H9 (cell line): ENCODE measurements at regions not wholly inside any gene's neighbourhood (a gene's known extent, or its start where the extent isn't known, plus 50 kb on each side); places are given as distances from the start of the nearest gene placed in this dataset.

Experiments used
- DNase-seq: peaks from one replicate; pipeline ENCODE4 v3.0.0-alpha.2; 2017
- H2AFZ ChIP-seq: one replicate; pipeline ENCODE4 v1.6.1; 2013; ENCODE audit warnings: mild to moderate bottlenecking, low read length, control low read depth, moderate library complexity
- H2AK5ac ChIP-seq: 2 replicates; pipeline ENCODE4 v1.6.1; 2013; ENCODE audit warnings: low read length, control low read depth, mixed read lengths; ENCODE audit not compliant: insufficient read length
- H2BK120ac ChIP-seq: one replicate; pipeline ENCODE4 v1.6.1; 2013; ENCODE audit warnings: low read depth, mild to moderate bottlenecking, low read length, control low read depth, inconsistent platforms; ENCODE audit not compliant: poor library complexity, severe bottlenecking
- H2BK12ac ChIP-seq: 2 replicates; pipeline ENCODE4 v1.6.1; 2013; ENCODE audit warnings: low read length, control low read depth, mixed read lengths, low read depth; ENCODE audit not compliant: insufficient read length
- H2BK15ac ChIP-seq: 2 replicates; pipeline ENCODE4 v1.6.1; 2013; ENCODE audit warnings: low read depth, low read length, control low read depth
- H2BK20ac ChIP-seq: one replicate; pipeline ENCODE4 v1.6.1; 2013; ENCODE audit warnings: low read depth, mild to moderate bottlenecking, low read length, control low read depth, inconsistent platforms; ENCODE audit not compliant: poor library complexity, severe bottlenecking
- H2BK5ac ChIP-seq: 2 replicates; pipeline ENCODE4 v1.6.1; 2013; ENCODE audit warnings: low read length, control low read depth, mixed read lengths; ENCODE audit not compliant: insufficient read length
- H3K14ac ChIP-seq: 2 replicates; pipeline ENCODE4 v1.6.1; 2013; ENCODE audit warnings: low read length, control low read depth; ENCODE audit not compliant: insufficient read depth
- H3K18ac ChIP-seq: 2 replicates; pipeline ENCODE4 v1.6.1; 2013; ENCODE audit warnings: low read depth, mild to moderate bottlenecking, mixed read lengths, low read length, control low read depth; ENCODE audit not compliant: insufficient read length
- H3K23ac ChIP-seq: 2 replicates; pipeline ENCODE4 v1.6.1; 2013; ENCODE audit warnings: low read length, control low read depth, mixed read lengths, low read depth; ENCODE audit not compliant: insufficient read length
- H3K23me2 ChIP-seq: 2 replicates; pipeline ENCODE4 v1.6.1; 2013; ENCODE audit warnings: low read depth, mild to moderate bottlenecking, mixed read lengths, low read length, control low read depth; ENCODE audit not compliant: insufficient read length, poor library complexity, severe bottlenecking
- H3K27ac ChIP-seq: 2 replicates; pipeline ENCODE4 v1.5.1; 2013; ENCODE audit warnings: low read length, control low read depth, mixed read lengths, low read depth; ENCODE audit not compliant: insufficient read length
- H3K27me3 ChIP-seq: 2 replicates; pipeline ENCODE4 v1.6.1; 2013; ENCODE audit warnings: low read length, control low read depth, inconsistent platforms; ENCODE audit not compliant: insufficient read depth
- H3K4ac ChIP-seq: 2 replicates; pipeline ENCODE4 v1.6.1; 2013; ENCODE audit warnings: low read depth, mild to moderate bottlenecking, control low read depth, inconsistent platforms, low read length, moderate library complexity
- H3K4me1 ChIP-seq: 2 replicates; pipeline ENCODE4 v1.6.1; 2013; ENCODE audit warnings: low read length, control low read depth, inconsistent platforms; ENCODE audit not compliant: insufficient read depth
- H3K4me2 ChIP-seq: 2 replicates; pipeline ENCODE4 v1.6.1; 2013; ENCODE audit warnings: low read length, control low read depth, mixed read lengths; ENCODE audit not compliant: insufficient read length, insufficient read depth
- H3K56ac ChIP-seq: 2 replicates; pipeline ENCODE4 v1.6.1; 2013; ENCODE audit warnings: low read depth, mild to moderate bottlenecking, mixed read lengths, low read length, control low read depth; ENCODE audit not compliant: insufficient read length
- H3K79me1 ChIP-seq: 2 replicates; pipeline ENCODE4 v1.6.1; 2013; ENCODE audit warnings: low read depth, mild to moderate bottlenecking, moderate library complexity, low read length, control low read depth, inconsistent platforms; ENCODE audit not compliant: insufficient read depth, poor library complexity, severe bottlenecking
- H3K79me2 ChIP-seq: 2 replicates; pipeline ENCODE4 v1.6.1; 2013; ENCODE audit warnings: low read length, control low read depth, inconsistent platforms; ENCODE audit not compliant: insufficient read depth
- H3K9ac ChIP-seq: 2 replicates; pipeline ENCODE4 v1.6.1; 2013; ENCODE audit warnings: low read length, control low read depth, mixed read lengths; ENCODE audit not compliant: insufficient read length; ENCODE audit errors: extremely low read depth
- H3K9me3 ChIP-seq: one replicate; pipeline ENCODE4 v1.6.1; 2013; ENCODE audit warnings: low read depth, low read length, inconsistent platforms; ENCODE audit not compliant: control insufficient read depth
- H3T11ph ChIP-seq: one replicate; pipeline ENCODE4 v1.6.1; 2013; ENCODE audit warnings: mild to moderate bottlenecking, low read length, control low read depth, inconsistent platforms
- H4K20me1 ChIP-seq: one replicate; pipeline ENCODE4 v1.6.1; 2013; ENCODE audit not compliant: control insufficient read depth, insufficient read length, insufficient read depth
- H4K5ac ChIP-seq: 2 replicates; pipeline ENCODE4 v1.6.1; 2013; ENCODE audit warnings: low read depth, mild to moderate bottlenecking, mixed read lengths, low read length, control low read depth; ENCODE audit not compliant: insufficient read length
- H4K8ac ChIP-seq: replicated peaks from 2 replicates; pipeline ENCODE4 v1.6.1; 2013; ENCODE audit warnings: low read length, control low read depth, mixed read lengths, low read depth; ENCODE audit not compliant: insufficient read length
- H4K91ac ChIP-seq: 2 replicates; pipeline ENCODE4 v1.6.1; 2013; ENCODE audit warnings: low read depth, mild to moderate bottlenecking, moderate library complexity, mixed read lengths, low read length, control low read depth; ENCODE audit not compliant: insufficient read length
- H3K27ac Mint-ChIP-seq, 3 experiments: 2 replicates in 2 of 3; 3 replicates in 1 of 3; pipeline ENCODE4 v1.8.0; 2020 to 2021; ENCODE audit warnings: mixed read lengths in 3 of 3, mild to moderate bottlenecking in 1 of 3, moderate library complexity in 1 of 3
- H3K27me3 Mint-ChIP-seq: 2 replicates; pipeline ENCODE4 v1.8.0; 2021; ENCODE audit warnings: low read depth, mild to moderate bottlenecking, moderate library complexity, mixed read lengths
- H3K36me3 Mint-ChIP-seq, 3 experiments: 2 replicates in 2 of 3; 3 replicates in 1 of 3; pipeline ENCODE4 v1.8.0; 2020 to 2021; ENCODE audit warnings: low read depth in 3 of 3, mixed read lengths in 3 of 3; ENCODE audit not compliant: insufficient read depth in 1 of 3
- H3K4me1 Mint-ChIP-seq, 2 experiments: 2 replicates each; pipeline ENCODE4 v1.8.0; 2020; ENCODE audit warnings: mixed read lengths in 2 of 2
- H3K4me3 Mint-ChIP-seq, 2 experiments: 2 replicates in 1 of 2; 3 replicates in 1 of 2; pipeline ENCODE4 v1.8.0; 2020 to 2021; ENCODE audit warnings: mild to moderate bottlenecking in 2 of 2, mixed read lengths in 2 of 2, moderate library complexity in 1 of 2
- H3K9me3 Mint-ChIP-seq, 2 experiments: 2 replicates in 1 of 2; 3 replicates in 1 of 2; pipeline ENCODE4 v1.8.0; 2020; ENCODE audit warnings: mild to moderate bottlenecking in 2 of 2, mixed read lengths in 2 of 2, moderate library complexity in 1 of 2
- CTCF ChIP-seq: fragments of 200-600 bp; sonication (generic); conservative IDR thresholded peaks from 3 replicates; pipeline ENCODE4 v1.8.0; 2021; ENCODE audit warnings: antibody characterized with exemption, mild to moderate bottlenecking
- whole genome bisulfite sequencing: extraction: QIAGEN DNeasy Blood & Tissue Kit; methylation state at CpG from one replicate; pipeline ENCODE4 v1.1.7; 2013; ENCODE audit warnings: missing lambda C conversion rate, low lambda C conversion rate, mixed read lengths; ENCODE audit not compliant: insufficient read length; ENCODE audit errors: extremely low coverage; 5-methylcytosine and 5-hydroxymethylcytosine counted together

- H3K4me1 ChIP-seq: 0 out of 2 replicates have a peak, but pooled peaks cover 3% of the 10 kb centered on the region
- no peak overlapping the region for H3K27ac ChIP-seq
- H3K23me2 ChIP-seq: no peaks in the 10 kb centered on the region
- no peak overlapping the region for H2BK12ac ChIP-seq
- H3K9me3 ChIP-seq: no peaks in the 10 kb centered on the region
- no peak overlapping the region for H2AFZ ChIP-seq
- H3K56ac ChIP-seq: no peak overlapping the region
- no peak overlapping the region for H4K91ac ChIP-seq
- no peak overlapping the region for H4K8ac ChIP-seq
- Mint-ChIP-seq H3K27ac (no peak overlapping the region), H3K9me3 (peaks cover 0 to 14% of the 10 kb centered on the region in 2 experiments; a peak in 3 of 5 replicates), H3K27me3 (peaks cover 99% of the 10 kb centered on the region), H3K36me3 (no peaks in the 10 kb centered on the region), H3K4me1 (peaks cover 11 to 18% of the 10 kb centered on the region in 2 experiments), H3K4me3 (no peak overlapping the region)
- H2BK120ac ChIP-seq: no peak overlapping the region
- no peak overlapping the region for H2AK5ac ChIP-seq
- no peak overlapping the region for H4K5ac ChIP-seq
- no peak overlapping the region for H2BK20ac ChIP-seq
- no peak for DNase-seq
- no peak overlapping the region for H3K9ac ChIP-seq
- no peak overlapping the region for H3K18ac ChIP-seq
- no peak overlapping the region for H2BK5ac ChIP-seq
- no peak overlapping the region for H3K14ac ChIP-seq
- H3K4ac ChIP-seq: no peak overlapping the region
- no peaks in the 10 kb centered on the region for H3K79me1 ChIP-seq
- H4K20me1 ChIP-seq: no peaks in the 10 kb centered on the region
- TF ChIP-seq CTCF: peak; percentile 39; the same call in 1 of the 3 replicates
- WGBS: no CpG with 5 or more reads among the region's 2 CpGs
- H3K79me2 ChIP-seq: no peaks in the 10 kb centered on the region
- H3K23ac ChIP-seq: no peak overlapping the region
- H3K4me2 ChIP-seq: no peak overlapping the region
- no peak overlapping the region for H2BK15ac ChIP-seq
- H3K27me3 ChIP-seq: peaks cover 56% of the 10 kb centered on the region
- no peak overlapping the region for H3T11ph ChIP-seq
Measured at GRCh38 chr16:59341368-59341767, 607.3 kb upstream of the GOT2 start.
